ENCODE measurements at regions not wholly inside any gene's neighbourhood (a gene's known extent, or its start where the extent isn't known, plus 50 kb on each side); places are given as distances from the start of the nearest gene placed in this dataset.

- Histone ChIP-seq H3K4me1 (no peaks in the 10 kb centered on the region), H3K36me3 (ENCODE audit: insufficient read depth in 1 of 2, low read depth in 1 of 2) (no peaks in the 10 kb centered on the region), H3K9me3 (no peaks in the 10 kb centered on the region), H3K27me3 (ENCODE audit: insufficient read depth in 3 of 3, low read length in 2 of 3) (peaks cover 3 to 72% (median 14%) of the 10 kb centered on the region in 3 donors), H3K27ac (peak overlapping the region; percentile 44), H3K4me3 (peak overlapping the region; percentile 55)
- intact Hi-C loops (cut with DNase I), result no loop called here
- WGBS, 3 donors, result 5 to 14% (median 7%) methylated on average over 27 to 58 of the region's 58 CpGs
- peak in 1 of 2 donors; percentile 61 for DNase-seq
- no peak for ATAC-seq
- no peak for TF ChIP-seq CTCF (IDR thresholded peaks at IDR 0.05)
Measured at GRCh38 chr19:41521931-41522555, 53.9 kb upstream of the CEACAM21 start.

GRCh38 chr19:41525989-41526388, 50.0 kb upstream of the CEACAM21 start:
- H3K27ac ChIP-seq, result no peak overlapping the region
- DNase-seq (no peak), ATAC-seq (no peak)
- peaks cover 0 to 43% (median 4%) of the 10 kb centered on the region in 3 donors for H3K27me3 ChIP-seq (ENCODE audit: insufficient read depth in 3 of 3, low read length in 2 of 3)
- H3K4me3 ChIP-seq, result no peak overlapping the region
- intact Hi-C loops (cut with DNase I), result no loop called here
- H3K9me3 ChIP-seq, result peaks cover 4% of the 10 kb centered on the region
- WGBS, 3 donors, result 79 to 90% (median 79%) methylated on average over 1 of the region's 1 CpG
- TF ChIP-seq CTCF (IDR thresholded peaks at IDR 0.05), result no peak
- no peaks in the 10 kb centered on the region for H3K36me3 ChIP-seq (ENCODE audit: insufficient read depth in 1 of 2, low read depth in 1 of 2)
- no peaks in the 10 kb centered on the region for H3K4me1 ChIP-seq
